SK-N-SH treated with all-trans-retinoic acid at 6 μM for 48 hours (cell line): ENCODE measurements at regions not wholly inside any gene's neighbourhood (a gene's known extent, or its start where the extent isn't known, plus 50 kb on each side); places are given as distances from the start of the nearest gene placed in this dataset.

Experiments
- BACH2 ChIP-seq: fragments of 250-450 bp; sonication (Bioruptor Pico); IDR thresholded peaks from 2 replicates; pipeline ENCODE4 v1.9.0; 2021; ENCODE audit warnings: mild to moderate bottlenecking, borderline replicate concordance
- OSR1 ChIP-seq: fragments of 250-450 bp; sonication (Bioruptor Pico); IDR thresholded peaks from 2 replicates; pipeline ENCODE4 v1.8.0; 2022; ENCODE audit warnings: moderate library complexity, mild to moderate bottlenecking, inconsistent platforms
- SNAI2 ChIP-seq: fragments of 250-450 bp; sonication (Bioruptor Pico); IDR thresholded peaks from 2 replicates; pipeline ENCODE4 v1.5.0; 2020; ENCODE audit warnings: mild to moderate bottlenecking, moderate library complexity
- ZFP3 ChIP-seq: fragments of 250-450 bp; sonication (Bioruptor Pico); IDR thresholded peaks from 2 replicates; pipeline ENCODE4 v1.5.0; 2020; ENCODE audit warnings: mild to moderate bottlenecking, moderate library complexity
- TF ChIP-seq, protein P1 (sequence below): fragments of 250-450 bp; sonication (Bioruptor Pico); IDR thresholded peaks from 2 replicates; pipeline ENCODE4 v1.5.0; 2020; ENCODE audit warnings: mild to moderate bottlenecking, moderate library complexity
- TF ChIP-seq, protein P2 (sequence below): fragments of 250-450 bp; sonication (Bioruptor Pico); IDR thresholded peaks from 2 replicates; pipeline ENCODE4 v1.5.1; 2020; ENCODE audit warnings: low read depth, mild to moderate bottlenecking, moderate library complexity

DNA sequence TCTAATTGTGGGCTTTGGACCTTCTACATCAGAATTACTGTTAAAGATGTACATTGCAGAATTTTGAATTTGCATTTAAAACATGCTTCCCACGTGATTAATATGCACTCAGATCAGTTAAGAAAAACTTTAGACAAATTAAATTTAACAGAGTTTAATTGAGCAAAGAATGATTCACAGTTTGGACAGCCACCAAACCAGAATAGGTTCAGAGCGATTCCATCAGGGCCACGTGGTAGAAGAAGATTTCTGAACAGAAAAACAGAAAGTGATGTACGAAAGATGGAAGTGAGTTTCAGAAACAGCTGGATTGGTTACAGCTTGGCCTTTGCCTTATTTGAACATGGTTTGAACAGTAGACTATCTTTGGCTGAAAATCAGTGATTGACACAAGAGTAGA, 704.2 kb upstream of the MAP3K7 start:
- no peak for TF ChIP-seq BACH2 (CRISPR knock-in tag)
- TF ChIP-seq, protein P1, sequence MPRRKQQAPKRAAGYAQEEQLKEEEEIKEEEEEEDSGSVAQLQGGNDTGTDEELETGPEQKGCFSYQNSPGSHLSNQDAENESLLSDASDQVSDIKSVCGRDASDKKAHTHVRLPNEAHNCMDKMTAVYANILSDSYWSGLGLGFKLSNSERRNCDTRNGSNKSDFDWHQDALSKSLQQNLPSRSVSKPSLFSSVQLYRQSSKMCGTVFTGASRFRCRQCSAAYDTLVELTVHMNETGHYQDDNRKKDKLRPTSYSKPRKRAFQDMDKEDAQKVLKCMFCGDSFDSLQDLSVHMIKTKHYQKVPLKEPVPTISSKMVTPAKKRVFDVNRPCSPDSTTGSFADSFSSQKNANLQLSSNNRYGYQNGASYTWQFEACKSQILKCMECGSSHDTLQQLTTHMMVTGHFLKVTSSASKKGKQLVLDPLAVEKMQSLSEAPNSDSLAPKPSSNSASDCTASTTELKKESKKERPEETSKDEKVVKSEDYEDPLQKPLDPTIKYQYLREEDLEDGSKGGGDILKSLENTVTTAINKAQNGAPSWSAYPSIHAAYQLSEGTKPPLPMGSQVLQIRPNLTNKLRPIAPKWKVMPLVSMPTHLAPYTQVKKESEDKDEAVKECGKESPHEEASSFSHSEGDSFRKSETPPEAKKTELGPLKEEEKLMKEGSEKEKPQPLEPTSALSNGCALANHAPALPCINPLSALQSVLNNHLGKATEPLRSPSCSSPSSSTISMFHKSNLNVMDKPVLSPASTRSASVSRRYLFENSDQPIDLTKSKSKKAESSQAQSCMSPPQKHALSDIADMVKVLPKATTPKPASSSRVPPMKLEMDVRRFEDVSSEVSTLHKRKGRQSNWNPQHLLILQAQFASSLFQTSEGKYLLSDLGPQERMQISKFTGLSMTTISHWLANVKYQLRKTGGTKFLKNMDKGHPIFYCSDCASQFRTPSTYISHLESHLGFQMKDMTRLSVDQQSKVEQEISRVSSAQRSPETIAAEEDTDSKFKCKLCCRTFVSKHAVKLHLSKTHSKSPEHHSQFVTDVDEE: no peak
- TF ChIP-seq SNAI2: no peak
- TF ChIP-seq, protein P2, sequence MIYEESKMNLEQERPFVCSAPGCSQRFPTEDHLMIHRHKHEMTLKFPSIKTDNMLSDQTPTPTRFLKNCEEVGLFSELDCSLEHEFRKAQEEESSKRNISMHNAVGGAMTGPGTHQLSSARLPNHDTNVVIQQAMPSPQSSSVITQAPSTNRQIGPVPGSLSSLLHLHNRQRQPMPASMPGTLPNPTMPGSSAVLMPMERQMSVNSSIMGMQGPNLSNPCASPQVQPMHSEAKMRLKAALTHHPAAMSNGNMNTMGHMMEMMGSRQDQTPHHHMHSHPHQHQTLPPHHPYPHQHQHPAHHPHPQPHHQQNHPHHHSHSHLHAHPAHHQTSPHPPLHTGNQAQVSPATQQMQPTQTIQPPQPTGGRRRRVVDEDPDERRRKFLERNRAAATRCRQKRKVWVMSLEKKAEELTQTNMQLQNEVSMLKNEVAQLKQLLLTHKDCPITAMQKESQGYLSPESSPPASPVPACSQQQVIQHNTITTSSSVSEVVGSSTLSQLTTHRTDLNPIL: no peak
- TF ChIP-seq OSR1 (CRISPR knock-in tag): no peak
- TF ChIP-seq ZFP3 (CRISPR knock-in tag): no peak
